ENCODE measurements at regions not wholly inside any gene's neighbourhood (a gene's known extent, or its start where the extent isn't known, plus 50 kb on each side); places are given as distances from the start of the nearest gene placed in this dataset.

GRCh38 chr7:83821866-83822265 is 172.9 kb upstream of the SEMA3E start:
- no peak for DNase-seq (ENCODE audit: low spot score)
- CTCF ChIA-PET (ENCODE audit: low intra/inter-chr PET ratio, low total read pairs) = no interaction called here

More at GRCh38 chr7:83821866-83822265, 172.9 kb upstream of the SEMA3E start:
- H3K36me3 ChIP-seq (replicated peaks in 1 of 2; ENCODE audit: control insufficient read depth in 1 of 2, insufficient read depth in 2 of 2, low read length in 2 of 2) = no peaks in the 10 kb centered on the region
- FAIRE-seq (no peak), ATAC-seq (no peak)
- in situ Hi-C loops (cut with HindIII; ENCODE audit: extremely low pct_ligation_motif_present, low pct_unique_long_range_greater_than_20kb) (no loop called here), intact Hi-C loops (cut with micrococcal nuclease; ENCODE audit: unreplicated experiment) (no loop called here)
- no peak overlapping the region for H2AFZ ChIP-seq (ENCODE audit: low read length)
- BruUV-seq (replicated peaks) = no TSS peak
- TF ChIP-seq GFI1 (CRISPR knock-in tag; IDR thresholded peaks at IDR 0.05; ENCODE audit: borderline replicate concordance) = no peak
- no peak for TF ChIP-seq HOXA7 (CRISPR knock-in tag; IDR thresholded peaks at IDR 0.05)
- TF ChIP-seq ZFP36L2 (CRISPR knock-in tag; IDR thresholded peaks at IDR 0.05) = no peak
- TF ChIP-seq ELF1 (CRISPR knock-in tag; IDR thresholded peaks at IDR 0.05) = no peak
- TF ChIP-seq THAP7 (CRISPR knock-in tag; IDR thresholded peaks at IDR 0.05) = no peak
- TF ChIP-seq RERE (CRISPR knock-in tag; IDR thresholded peaks at IDR 0.05; ENCODE audit: low read depth) = no peak
- TF ChIP-seq FOXK1 (CRISPR knock-in tag; IDR thresholded peaks at IDR 0.05; ENCODE audit: borderline replicate concordance, low read depth) = no peak
- no peak for TF ChIP-seq NR0B2 (CRISPR knock-in tag; IDR thresholded peaks at IDR 0.05)
- no peak for TF ChIP-seq ATF7-NPFF (CRISPR knock-in tag; IDR thresholded peaks at IDR 0.05; ENCODE audit: low read depth)
- no peak for TF ChIP-seq ZNF562 (CRISPR knock-in tag; IDR thresholded peaks at IDR 0.05; ENCODE audit: borderline replicate concordance)
- no peak for TF ChIP-seq ZNF576 (CRISPR knock-in tag; IDR thresholded peaks at IDR 0.05)
- no peak for TF ChIP-seq ZNF598 (CRISPR knock-in tag; IDR thresholded peaks at IDR 0.05; ENCODE audit: borderline replicate concordance)
- TF ChIP-seq ZSCAN12 (CRISPR knock-in tag; IDR thresholded peaks at IDR 0.05) = no peak
- TF ChIP-seq HDAC1 (CRISPR knock-in tag; IDR thresholded peaks at IDR 0.05) = no peak
- TF ChIP-seq REXO4 (CRISPR knock-in tag; IDR thresholded peaks at IDR 0.05; ENCODE audit: borderline replicate concordance) = no peak
- no peak for TF ChIP-seq KAT7 (CRISPR knock-in tag; IDR thresholded peaks at IDR 0.05; ENCODE audit: borderline replicate concordance)
- no peak for TF ChIP-seq ZBTB42 (CRISPR knock-in tag; IDR thresholded peaks at IDR 0.05)
- no peak for TF ChIP-seq NR2F2 (IDR thresholded peaks at IDR 0.05; ENCODE audit: borderline replicate concordance, low read depth)
- no peak for TF ChIP-seq ZNF414 (CRISPR knock-in tag; IDR thresholded peaks at IDR 0.05)
- no peak for TF ChIP-seq ZNF782 (CRISPR knock-in tag; IDR thresholded peaks at IDR 0.05; ENCODE audit: borderline replicate concordance)
- H3K9ac ChIP-seq (ENCODE audit: insufficient read depth, low read depth, low read length) = no peak overlapping the region
- no peaks in the 10 kb centered on the region for H3K9me3 ChIP-seq (ENCODE audit: low read length)
- no peaks in the 10 kb centered on the region for H3K79me2 ChIP-seq (ENCODE audit: insufficient read depth, low read length)
- H3K4me3 ChIP-seq (replicated peaks in 1 of 3; ENCODE audit: insufficient read depth in 1 of 3, low read depth in 2 of 3, low read length in 3 of 3) = no peak overlapping the region
- H3K27ac ChIP-seq (ENCODE audit: extremely low read length, insufficient read depth, low read length) = no peak overlapping the region
- H3K4me2 ChIP-seq (ENCODE audit: low read depth, low read length) = no peak overlapping the region
- no peaks in the 10 kb centered on the region for H3K27me3 ChIP-seq (ENCODE audit: control insufficient read depth in 1 of 2, insufficient read depth in 2 of 2, low read length in 2 of 2)
- WGBS (ENCODE audit: low lambda C conversion rate) = 5% methylated on average over 3 of the region's 3 CpGs
- POLR2A ChIA-PET = no interaction called here
- H3K4me1 ChIP-seq (ENCODE audit: insufficient read depth, low read length) = no peaks in the 10 kb centered on the region
- no peaks in the 10 kb centered on the region for H4K20me1 ChIP-seq (ENCODE audit: insufficient read depth, low read length)

Data from HepG2 (cell line).